Transverse colon (tissue), 3 donors: ENCODE measurements at regions not wholly inside any gene's neighbourhood (a gene's known extent, or its start where the extent isn't known, plus 50 kb on each side); places are given as distances from the start of the nearest gene placed in this dataset.

ENCODE experiments used
- CTCF ChIP-seq, 5 experiments: fragments of 200-600 bp in 3 of 5; fragments of 450-650 bp in 2 of 5; sonication (generic) in 3 of 5; IDR thresholded peaks; 1 replicate in 2 of 5; 2 replicates in 3 of 5; pipeline ENCODE4 v1.5.1; 2016 to 2017; ENCODE audit warnings: antibody characterized with exemption in 5 of 5, inconsistent platforms in 3 of 5, mild to moderate bottlenecking in 2 of 5, moderate library complexity in 1 of 5
- EP300 ChIP-seq: sonication (generic); formaldehyde crosslinking; IDR thresholded peaks from one replicate; pipeline ENCODE4 v1.6.1; 2017; ENCODE audit warnings: antibody characterized with exemption, low read depth
- POLR2A ChIP-seq: fragments of 450-650 bp; IDR thresholded peaks from one replicate; pipeline ENCODE4 v1.6.1; 2016; ENCODE audit warnings: antibody characterized with exemption, mild to moderate bottlenecking, moderate library complexity

GRCh38 chr6:2447318-2447920 lies 202.0 kb upstream of the GMDS start:
- no peak for TF ChIP-seq CTCF (IDR thresholded peaks at IDR 0.05)
- TF ChIP-seq EP300, result no peak
- TF ChIP-seq POLR2A, result no peak
